Activated naive CD8-positive, alpha-beta T cell (primary cell): ENCODE measurements at regions not wholly inside any gene's neighbourhood (a gene's known extent, or its start where the extent isn't known, plus 50 kb on each side); places are given as distances from the start of the nearest gene placed in this dataset.
"Not testable (repeated sequence)": the region's sequence is repeated elsewhere in the genome, so short reads cannot be mapped to it uniquely, and the experiment has no call there.

Experiments used
- H3K27ac Mint-ChIP-seq: one replicate; pipeline ENCODE4 v1.8.0; 2021; ENCODE audit warnings: mixed read lengths
- H3K27me3 Mint-ChIP-seq: one replicate; pipeline ENCODE4 v1.8.0; 2021; ENCODE audit warnings: mixed read lengths
- H3K36me3 Mint-ChIP-seq: one replicate; pipeline ENCODE4 v1.8.0; 2021; ENCODE audit warnings: mixed read lengths
- H3K4me1 Mint-ChIP-seq: one replicate; pipeline ENCODE4 v1.8.0; 2021; ENCODE audit warnings: low read depth, mixed read lengths
- H3K4me3 Mint-ChIP-seq: one replicate; pipeline ENCODE4 v1.8.0; 2021; ENCODE audit warnings: mild to moderate bottlenecking, mixed read lengths
- H3K9me3 Mint-ChIP-seq: one replicate; pipeline ENCODE4 v1.8.0; 2021; ENCODE audit warnings: low read depth, mixed read lengths

- Mint-ChIP-seq H3K27me3 (peaks cover 5% of the 10 kb centered on the region), H3K4me3 (no peak overlapping the region), H3K9me3 (peaks cover 12% of the 10 kb centered on the region), H3K4me1 (no peaks in the 10 kb centered on the region), H3K27ac (no peak overlapping the region), H3K36me3 (peaks cover 5% of the 10 kb centered on the region)
Observed at GRCh38 chr15:69921626-69922619, 175.8 kb downstream of the TLE3 start.

GRCh38 chr15:69924531-69924930, 173.2 kb downstream of the TLE3 start:
- no peak overlapping the region for H3K4me3 Mint-ChIP-seq
- H3K4me1 Mint-ChIP-seq = no peaks in the 10 kb centered on the region
- peaks cover 12% of the 10 kb centered on the region for H3K9me3 Mint-ChIP-seq
- peaks cover 5% of the 10 kb centered on the region for H3K36me3 Mint-ChIP-seq
- peaks cover 6% of the 10 kb centered on the region for H3K27me3 Mint-ChIP-seq
- H3K27ac Mint-ChIP-seq = no peak overlapping the region

GRCh38 chr15:69926006-69926405, 171.7 kb downstream of the TLE3 start:
- Mint-ChIP-seq H3K9me3 (peaks cover 12% of the 10 kb centered on the region), H3K4me1 (no peaks in the 10 kb centered on the region), H3K4me3 (no peak overlapping the region), H3K36me3 (peaks cover 5% of the 10 kb centered on the region), H3K27me3 (peaks cover 6% of the 10 kb centered on the region), H3K27ac (no peak overlapping the region)

GRCh38 chr15:69926721-69927120, 171.0 kb downstream of the TLE3 start:
- Mint-ChIP-seq H3K27ac (no peak overlapping the region), H3K4me3 (no peak overlapping the region), H3K4me1 (no peaks in the 10 kb centered on the region), H3K27me3 (peaks cover 6% of the 10 kb centered on the region), H3K36me3 (peaks cover 5% of the 10 kb centered on the region), H3K9me3 (peaks cover 12% of the 10 kb centered on the region)

GRCh38 chr15:69928890-69929289, 168.8 kb downstream of the TLE3 start:
- H3K9me3 Mint-ChIP-seq = peaks cover 12% of the 10 kb centered on the region
- H3K4me1 Mint-ChIP-seq, H3K27ac Mint-ChIP-seq, H3K27me3 Mint-ChIP-seq, H3K36me3 Mint-ChIP-seq, H3K4me3 Mint-ChIP-seq: not testable (repeated sequence)

- H3K27me3 Mint-ChIP-seq = peaks cover 5% of the 10 kb centered on the region
- no peaks in the 10 kb centered on the region for H3K36me3 Mint-ChIP-seq
- H3K9me3 Mint-ChIP-seq = peaks cover 3% of the 10 kb centered on the region
- H3K27ac Mint-ChIP-seq = no peak overlapping the region
- no peaks in the 10 kb centered on the region for H3K4me1 Mint-ChIP-seq
- H3K4me3 Mint-ChIP-seq = no peak overlapping the region
Observed at GRCh38 chr15:69929905-69930630, 167.6 kb downstream of the TLE3 start.

- Mint-ChIP-seq H3K4me3 (no peak overlapping the region), H3K9me3 (peaks cover 7% of the 10 kb centered on the region), H3K27ac (no peak overlapping the region), H3K36me3 (no peaks in the 10 kb centered on the region), H3K4me1 (no peaks in the 10 kb centered on the region), H3K27me3 (peaks cover 5% of the 10 kb centered on the region)
Observed at GRCh38 chr15:69930754-69931153, 167.0 kb downstream of the TLE3 start.

GRCh38 chr15:69931156-69931555, 166.6 kb downstream of the TLE3 start:
- peaks cover 9% of the 10 kb centered on the region for H3K9me3 Mint-ChIP-seq
- H3K36me3 Mint-ChIP-seq = no peaks in the 10 kb centered on the region
- H3K4me1 Mint-ChIP-seq = no peaks in the 10 kb centered on the region
- peaks cover 5% of the 10 kb centered on the region for H3K27me3 Mint-ChIP-seq
- H3K27ac Mint-ChIP-seq = no peak overlapping the region
- H3K4me3 Mint-ChIP-seq = no peak overlapping the region

GRCh38 chr15:69934607-69935006, 163.1 kb downstream of the TLE3 start:
- no peak overlapping the region for H3K4me3 Mint-ChIP-seq
- no peaks in the 10 kb centered on the region for H3K36me3 Mint-ChIP-seq
- peaks cover 4% of the 10 kb centered on the region for H3K27me3 Mint-ChIP-seq
- H3K27ac Mint-ChIP-seq = no peak overlapping the region
- peaks cover 9% of the 10 kb centered on the region for H3K9me3 Mint-ChIP-seq
- H3K4me1 Mint-ChIP-seq = no peaks in the 10 kb centered on the region

- Mint-ChIP-seq H3K9me3 (peaks cover 9% of the 10 kb centered on the region), H3K27me3 (no peaks in the 10 kb centered on the region), H3K4me3 (no peak overlapping the region), H3K36me3 (no peaks in the 10 kb centered on the region), H3K27ac (no peak overlapping the region), H3K4me1 (no peaks in the 10 kb centered on the region)
Observed at GRCh38 chr15:69939513-69940440, 157.9 kb downstream of the TLE3 start.

- Mint-ChIP-seq H3K9me3 (peaks cover 3% of the 10 kb centered on the region), H3K27ac (no peak overlapping the region), H3K36me3 (no peaks in the 10 kb centered on the region), H3K27me3 (no peaks in the 10 kb centered on the region), H3K4me3 (no peak overlapping the region), H3K4me1 (no peaks in the 10 kb centered on the region)
Observed at GRCh38 chr15:69940441-69941300, 157.0 kb downstream of the TLE3 start.

- H3K4me3 Mint-ChIP-seq = no peak overlapping the region
- H3K36me3 Mint-ChIP-seq = no peaks in the 10 kb centered on the region
- no peaks in the 10 kb centered on the region for H3K9me3 Mint-ChIP-seq
Observed at GRCh38 chr15:69941301-69941605, 156.5 kb downstream of the TLE3 start.

GRCh38 chr15:69941706-69942495, 155.8 kb downstream of the TLE3 start:
- Mint-ChIP-seq H3K4me3 (no peak overlapping the region), H3K27me3 (no peaks in the 10 kb centered on the region), H3K27ac (no peak overlapping the region), H3K9me3 (no peaks in the 10 kb centered on the region), H3K4me1 (no peaks in the 10 kb centered on the region), H3K36me3 (no peaks in the 10 kb centered on the region)

More at GRCh38 chr15:69941301-69941605, 156.5 kb downstream of the TLE3 start:
- Mint-ChIP-seq H3K27me3 (no peaks in the 10 kb centered on the region), H3K4me1 (no peaks in the 10 kb centered on the region), H3K27ac (no peak overlapping the region)
